Stimulated activated CD4-positive, alpha-beta T cell treated with anti-CD3 and anti-CD28 coated beads, Interleukin-1b, Interleukin-23, amount 100 ng/mL, for 48 hours (primary cell): ENCODE measurements at regions not wholly inside any gene's neighbourhood (a gene's known extent, or its start where the extent isn't known, plus 50 kb on each side); places are given as distances from the start of the nearest gene placed in this dataset.

Source experiments
- DNase-seq: peaks from one replicate; pipeline ENCODE4 v3.0.0-alpha.2; 2020

- no peak for DNase-seq
Measured at GRCh38 chr18:57991552-57991951, 52.5 kb upstream of the NEDD4L start.

GRCh38 chr18:57989536-57989935, 54.5 kb upstream of the NEDD4L start:
- no peak for DNase-seq

- DNase-seq: no peak
Measured at GRCh38 chr18:57984490-57985115, 59.4 kb upstream of the NEDD4L start.

- no peak for DNase-seq
Measured at GRCh38 chr18:57983965-57984364, 60.1 kb upstream of the NEDD4L start.

GRCh38 chr18:57983472-57983871, 60.6 kb upstream of the NEDD4L start:
- no peak for DNase-seq

DNA sequence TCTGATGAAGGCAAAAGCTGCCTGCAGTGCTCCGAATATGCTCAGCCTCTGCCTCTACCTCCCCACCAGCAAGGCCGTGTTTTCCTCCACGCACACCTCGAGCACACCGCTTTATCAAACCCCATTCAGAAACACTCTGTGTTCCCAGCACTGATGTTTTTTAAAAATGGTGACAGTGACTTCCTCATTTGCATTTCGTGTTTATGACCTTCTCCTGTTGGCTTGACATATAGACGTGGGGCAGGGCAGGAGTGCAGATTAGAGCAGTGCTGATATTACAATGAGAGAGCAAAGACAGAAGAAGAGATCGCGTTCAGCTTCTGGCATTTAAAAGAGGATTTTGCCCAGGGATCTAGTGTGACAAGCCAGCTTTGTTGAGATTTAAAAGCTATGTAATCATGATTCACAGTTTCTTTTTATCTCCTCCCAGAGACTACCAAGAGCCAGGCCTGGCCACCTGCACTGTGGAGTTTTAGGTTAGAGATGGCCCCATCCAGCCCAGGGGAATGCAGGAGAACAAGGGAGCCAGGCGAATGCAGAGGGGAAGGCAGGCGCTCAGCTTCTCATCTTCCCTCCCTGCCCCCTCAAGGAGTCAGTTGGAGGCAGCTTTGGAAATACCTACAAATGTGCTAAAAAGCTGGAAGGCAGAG, 61.5 kb upstream of the NEDD4L start:
- DNase-seq: no peak

GRCh38 chr18:57981308-57982028, 62.6 kb upstream of the NEDD4L start:
- no peak for DNase-seq

- DNase-seq: no peak
Measured at GRCh38 chr18:57980573-57981307, 63.3 kb upstream of the NEDD4L start.

GRCh38 chr18:57976230-57976773, 67.7 kb upstream of the NEDD4L start:
- no peak for DNase-seq

DNA sequence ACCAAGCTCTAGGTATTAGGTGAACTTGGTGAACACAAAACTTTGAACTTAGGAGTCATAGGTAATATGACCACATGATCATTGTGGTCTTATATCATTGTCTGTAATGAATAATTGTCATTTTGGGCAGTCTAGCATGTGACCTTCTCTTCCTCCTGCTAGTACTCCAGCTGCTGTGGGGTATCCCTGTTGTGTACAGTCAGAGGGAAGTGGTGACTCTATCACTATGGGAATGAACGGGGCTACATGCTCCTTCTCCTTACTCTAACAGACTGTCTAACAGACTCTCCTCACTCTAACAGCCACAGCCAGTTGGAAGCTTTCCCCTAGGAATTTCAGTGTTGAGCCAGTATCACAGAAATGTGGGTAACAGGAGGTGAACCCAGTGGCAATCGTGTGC, 68.2 kb upstream of the NEDD4L start:
- no peak for DNase-seq

- DNase-seq: no peak
Measured at GRCh38 chr18:57974585-57975265, 69.3 kb upstream of the NEDD4L start.

- DNase-seq: no peak
Measured at GRCh38 chr18:57973889-57974288, 70.1 kb upstream of the NEDD4L start.

GRCh38 chr18:57970356-57971095, 73.5 kb upstream of the NEDD4L start:
- no peak for DNase-seq

GRCh38 chr18:57969824-57970223, 74.2 kb upstream of the NEDD4L start:
- DNase-seq: no peak

DNA sequence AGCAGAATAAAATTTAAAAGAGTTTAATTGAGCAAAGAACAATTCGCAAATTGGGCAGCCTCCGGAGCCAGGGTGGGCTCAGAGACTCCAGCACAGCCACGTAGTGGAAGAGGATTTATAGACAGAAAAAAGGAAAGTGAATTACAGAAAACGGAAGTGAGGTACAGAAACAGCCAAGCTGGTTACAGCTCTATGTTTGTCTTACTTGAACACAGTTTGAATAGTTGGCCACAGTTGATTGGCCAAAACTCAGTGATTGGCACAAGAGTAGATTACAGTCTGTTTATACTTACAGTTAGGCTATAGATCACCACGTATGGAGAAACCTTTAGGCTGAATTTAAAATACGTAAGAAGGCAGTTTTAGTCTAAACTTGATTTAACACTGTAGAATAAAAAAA, 78.8 kb upstream of the NEDD4L start:
- no peak for DNase-seq

DNA sequence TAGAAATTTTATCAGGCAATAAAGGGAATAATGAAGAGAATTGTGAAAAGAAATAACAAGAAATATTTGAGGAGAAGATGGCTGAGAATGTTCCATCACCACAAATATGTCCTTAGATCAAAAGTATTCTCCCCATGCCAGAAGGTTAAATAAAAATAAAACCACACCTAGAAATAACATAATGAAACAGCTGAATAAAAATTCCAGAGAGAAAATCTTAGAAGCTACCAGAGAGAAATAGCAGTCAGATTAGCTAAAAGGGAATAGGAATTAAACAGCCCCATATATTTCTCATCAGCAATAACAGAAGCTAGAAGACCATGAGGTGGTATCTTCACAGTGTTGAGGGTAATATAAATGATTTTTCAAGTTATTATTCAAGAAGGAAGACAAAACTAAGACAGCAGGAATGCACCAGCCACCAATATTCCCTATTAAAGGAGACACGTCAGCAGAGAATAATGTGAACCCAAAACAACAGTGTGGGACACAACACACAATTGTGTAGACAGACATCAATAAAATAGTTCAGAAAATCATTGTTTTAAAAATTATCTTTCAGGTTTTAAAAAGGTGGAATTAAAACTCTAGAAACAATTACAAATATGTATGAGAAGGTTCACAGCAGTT, 82.0 kb upstream of the NEDD4L start:
- DNase-seq: no peak

- DNase-seq: no peak
Measured at GRCh38 chr18:57961411-57961810, 82.6 kb upstream of the NEDD4L start.

DNA sequence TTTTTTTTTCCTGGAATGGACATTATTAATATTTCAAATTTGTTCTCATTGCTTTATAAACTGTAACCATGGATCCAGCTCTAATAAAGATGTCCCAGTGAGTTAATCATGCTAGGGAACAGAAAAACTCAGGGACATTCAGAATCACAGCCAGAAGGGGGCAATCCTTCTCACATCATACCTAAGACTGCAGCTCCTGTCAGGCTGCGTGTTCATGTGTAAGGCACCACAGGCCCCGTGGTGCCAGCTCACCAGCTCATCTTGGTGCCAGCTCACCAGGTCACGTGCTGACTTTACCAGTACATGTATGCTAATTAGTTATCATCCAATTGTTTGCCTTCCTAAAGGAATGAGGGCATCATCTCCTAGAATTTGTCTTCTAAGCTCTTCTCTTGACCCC, 84.7 kb upstream of the NEDD4L start:
- DNase-seq: peak; percentile 6

- no peak for DNase-seq
Measured at GRCh38 chr18:57957210-57957609, 86.8 kb upstream of the NEDD4L start.

GRCh38 chr18:57956491-57956890, 87.5 kb upstream of the NEDD4L start:
- DNase-seq: no peak

DNA sequence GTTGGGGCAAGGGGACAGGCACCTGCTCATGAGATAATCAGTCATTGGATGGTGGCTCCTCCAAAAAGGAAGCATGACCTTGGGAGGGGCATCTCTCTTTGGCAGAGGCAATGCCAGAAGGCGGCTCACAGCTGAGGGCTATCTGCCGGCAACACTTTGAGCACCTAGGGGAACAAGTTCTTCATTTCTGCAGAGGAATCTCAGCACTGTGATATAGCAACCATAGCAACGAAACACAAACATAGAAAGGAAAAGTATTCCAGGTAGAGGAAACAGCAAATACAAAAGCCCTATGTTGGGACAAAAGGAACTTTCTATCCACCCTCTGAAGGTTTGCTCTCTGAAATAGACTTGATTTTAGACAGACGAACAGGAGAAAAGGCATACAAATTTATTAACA, 89.1 kb upstream of the NEDD4L start:
- DNase-seq: no peak

DNA sequence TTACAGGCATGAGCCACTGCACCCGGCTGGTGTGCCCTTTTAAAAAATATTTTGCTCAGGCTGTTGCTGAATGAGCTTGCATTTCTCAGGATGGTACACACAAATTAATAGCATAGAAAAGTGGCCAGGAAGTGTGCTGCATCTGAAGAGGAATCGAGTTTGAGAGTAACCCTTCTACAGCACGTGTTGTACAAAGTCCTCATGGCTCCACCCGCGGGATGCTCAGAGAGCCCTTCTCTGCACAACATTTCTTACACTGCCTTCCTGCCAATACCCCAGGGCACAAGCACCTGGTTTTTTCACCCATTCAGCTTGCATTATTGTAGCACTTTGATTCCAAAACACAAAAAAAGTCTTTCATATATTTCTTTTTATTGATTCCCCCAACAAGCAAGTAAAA, 90.1 kb upstream of the NEDD4L start:
- no peak for DNase-seq
